ENCODE measurements at regions not wholly inside any gene's neighbourhood (a gene's known extent, or its start where the extent isn't known, plus 50 kb on each side); places are given as distances from the start of the nearest gene placed in this dataset.

DNA sequence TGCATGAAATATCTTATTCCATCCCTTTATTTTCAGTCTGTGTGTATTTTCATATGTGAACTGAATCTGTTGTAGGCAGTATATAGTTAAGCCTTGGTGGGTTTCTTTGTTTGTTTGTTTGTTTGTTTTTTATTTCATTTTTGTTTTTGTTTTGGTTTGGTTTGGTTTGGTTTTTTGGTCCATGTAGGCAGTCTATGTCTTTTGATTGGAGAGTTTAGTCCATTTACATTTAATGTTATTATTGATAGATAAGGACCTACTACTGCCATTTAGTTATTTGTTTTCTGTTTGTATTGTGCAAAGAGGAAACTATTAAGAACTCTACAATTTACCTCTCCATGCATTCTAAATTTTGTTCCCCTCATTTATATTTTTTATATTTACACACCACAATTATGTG lies 695.9 kb upstream of the GRM3 start:
- H3K27me3 ChIP-seq (replicated peaks in 1 of 4; ENCODE audit: control extremely low read depth in 1 of 4, control insufficient read depth in 3 of 4, insufficient read depth in 4 of 4, low read length in 3 of 4): no peaks in the 10 kb centered on the region
- Mint-ChIP-seq H3K27me3 (no peaks in the 10 kb centered on the region), H3K27ac (no peak overlapping the region), H3K9me3 (ENCODE audit: insufficient read depth) (peaks cover 3% of the 10 kb centered on the region), H3K4me1 (no peaks in the 10 kb centered on the region), H3K4me3 (no peak overlapping the region)
- no peak overlapping the region for H3K9ac ChIP-seq (ENCODE audit: low read length)
- no peaks in the 10 kb centered on the region for H3K36me3 ChIP-seq (replicated peaks in 1 of 2; ENCODE audit: control extremely low read depth in 1 of 2, control insufficient read depth in 1 of 2, extremely low read depth in 1 of 2, insufficient read depth in 2 of 2, low read length in 1 of 2)
- H3K4me1 ChIP-seq (ENCODE audit: control insufficient read depth in 2 of 2, insufficient read depth in 2 of 2, low read length in 2 of 2): no peaks in the 10 kb centered on the region
- POLR2A ChIA-PET: no interaction called here
- ATAC-seq (ENCODE audit: low read depth) (no peak), DNase-seq (no peak)
- H3K79me2 ChIP-seq (ENCODE audit: control insufficient read depth, insufficient read depth, low read length): no peaks in the 10 kb centered on the region
- H3K4me2 ChIP-seq (replicated peaks; ENCODE audit: low read depth, low read length, poor library complexity, severe bottlenecking): no peak overlapping the region
- H3K4me3 ChIP-seq (ENCODE audit: control extremely low read depth in 1 of 5, extremely low read depth in 1 of 5, insufficient read depth in 1 of 5, low read depth in 2 of 5, low read length in 4 of 5): no peak overlapping the region
- no peaks in the 10 kb centered on the region for H4K20me1 ChIP-seq (ENCODE audit: control insufficient read depth, insufficient read depth, low read length, poor library complexity, severe bottlenecking)
- no peak overlapping the region for H2AFZ ChIP-seq (ENCODE audit: insufficient read depth, low read depth, low read length, poor library complexity, severe bottlenecking)
- intact Hi-C loops (cut with micrococcal nuclease): no loop called here
- CTCF ChIA-PET: no interaction called here
- no peak overlapping the region for H3K27ac ChIP-seq (ENCODE audit: low read length in 2 of 2)
- peaks cover 0 to 10% (median 6%) of the 10 kb centered on the region in 3 donors for H3K9me3 ChIP-seq (ENCODE audit: control extremely low read depth in 1 of 3, control insufficient read depth in 2 of 3, insufficient read depth in 1 of 3, low read length in 2 of 3)
- TF ChIP-seq EZH2 (IDR thresholded peaks at IDR 0.05; ENCODE audit: borderline replicate concordance, insufficient read depth, low read depth, low read length, poor library complexity, severe bottlenecking): no peak
- TF ChIP-seq, protein P1, sequence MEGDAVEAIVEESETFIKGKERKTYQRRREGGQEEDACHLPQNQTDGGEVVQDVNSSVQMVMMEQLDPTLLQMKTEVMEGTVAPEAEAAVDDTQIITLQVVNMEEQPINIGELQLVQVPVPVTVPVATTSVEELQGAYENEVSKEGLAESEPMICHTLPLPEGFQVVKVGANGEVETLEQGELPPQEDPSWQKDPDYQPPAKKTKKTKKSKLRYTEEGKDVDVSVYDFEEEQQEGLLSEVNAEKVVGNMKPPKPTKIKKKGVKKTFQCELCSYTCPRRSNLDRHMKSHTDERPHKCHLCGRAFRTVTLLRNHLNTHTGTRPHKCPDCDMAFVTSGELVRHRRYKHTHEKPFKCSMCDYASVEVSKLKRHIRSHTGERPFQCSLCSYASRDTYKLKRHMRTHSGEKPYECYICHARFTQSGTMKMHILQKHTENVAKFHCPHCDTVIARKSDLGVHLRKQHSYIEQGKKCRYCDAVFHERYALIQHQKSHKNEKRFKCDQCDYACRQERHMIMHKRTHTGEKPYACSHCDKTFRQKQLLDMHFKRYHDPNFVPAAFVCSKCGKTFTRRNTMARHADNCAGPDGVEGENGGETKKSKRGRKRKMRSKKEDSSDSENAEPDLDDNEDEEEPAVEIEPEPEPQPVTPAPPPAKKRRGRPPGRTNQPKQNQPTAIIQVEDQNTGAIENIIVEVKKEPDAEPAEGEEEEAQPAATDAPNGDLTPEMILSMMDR (IDR thresholded peaks at IDR 0.05): no peak

DNA sequence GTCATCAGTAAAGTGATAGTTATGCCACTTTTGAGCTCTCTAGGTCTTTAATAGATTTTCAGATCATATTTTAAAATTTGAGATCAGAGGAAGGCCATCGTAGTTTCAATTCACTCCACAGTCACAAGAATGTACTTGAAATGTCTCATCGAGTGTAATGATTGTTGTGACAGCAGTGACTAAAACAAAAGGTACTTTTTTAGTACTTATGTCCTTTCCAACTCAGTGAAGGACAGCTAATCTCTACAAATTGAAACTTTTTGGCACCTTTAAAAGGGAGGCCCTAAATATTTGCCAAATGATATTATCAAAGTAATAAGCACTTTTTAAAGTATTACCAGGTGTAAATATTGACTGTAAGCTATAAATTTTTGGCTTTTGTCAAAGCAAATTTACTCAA lies 702.9 kb upstream of the GRM3 start:
- Histone ChIP-seq H3K27me3 (replicated peaks in 1 of 4; ENCODE audit: control extremely low read depth in 1 of 4, control insufficient read depth in 3 of 4, insufficient read depth in 4 of 4, low read length in 3 of 4) (no peaks in the 10 kb centered on the region), H3K4me2 (replicated peaks; ENCODE audit: low read depth, low read length, poor library complexity, severe bottlenecking) (no peak overlapping the region), H3K4me3 (ENCODE audit: control extremely low read depth in 1 of 5, extremely low read depth in 1 of 5, insufficient read depth in 1 of 5, low read depth in 2 of 5, low read length in 4 of 5) (no peak overlapping the region), H2AFZ (ENCODE audit: insufficient read depth, low read depth, low read length, poor library complexity, severe bottlenecking) (no peak overlapping the region), H3K27ac (ENCODE audit: low read length in 2 of 2) (no peak overlapping the region), H3K79me2 (ENCODE audit: control insufficient read depth, insufficient read depth, low read length) (no peaks in the 10 kb centered on the region), H3K9me3 (ENCODE audit: control extremely low read depth in 1 of 3, control insufficient read depth in 2 of 3, insufficient read depth in 1 of 3, low read length in 2 of 3) (no peaks in the 10 kb centered on the region), H4K20me1 (ENCODE audit: control insufficient read depth, insufficient read depth, low read length, poor library complexity, severe bottlenecking) (no peaks in the 10 kb centered on the region), H3K36me3 (replicated peaks in 1 of 2; ENCODE audit: control extremely low read depth in 1 of 2, control insufficient read depth in 1 of 2, extremely low read depth in 1 of 2, insufficient read depth in 2 of 2, low read length in 1 of 2) (no peaks in the 10 kb centered on the region), H3K4me1 (ENCODE audit: control insufficient read depth in 2 of 2, insufficient read depth in 2 of 2, low read length in 2 of 2) (no peaks in the 10 kb centered on the region), H3K9ac (ENCODE audit: low read length) (no peak overlapping the region)
- Mint-ChIP-seq H3K9me3 (ENCODE audit: insufficient read depth) (peaks cover 1% of the 10 kb centered on the region), H3K27ac (no peak overlapping the region), H3K27me3 (no peaks in the 10 kb centered on the region), H3K4me1 (no peaks in the 10 kb centered on the region), H3K4me3 (no peak overlapping the region)
- TF ChIP-seq, protein P1 (IDR thresholded peaks at IDR 0.05): no peak
- TF ChIP-seq EZH2 (IDR thresholded peaks at IDR 0.05; ENCODE audit: borderline replicate concordance, insufficient read depth, low read depth, low read length, poor library complexity, severe bottlenecking): no peak
- no peak for ATAC-seq (ENCODE audit: low read depth)
- POLR2A ChIA-PET: no interaction called here
- no CpG with 5 or more reads among the region's 2 CpGs for WGBS (ENCODE audit: insufficient coverage)
- intact Hi-C loops (cut with micrococcal nuclease): no loop called here
- no peak for DNase-seq
- CTCF ChIA-PET: no interaction called here
